Activated CD4-positive, alpha-beta T cell treated with anti-CD3 and anti-CD28 coated beads, Interleukin-2, amount 10 ng/mL, durations not matched to agents 24 days and 14 days (primary cell): ENCODE measurements at regions not wholly inside any gene's neighbourhood (a gene's known extent, or its start where the extent isn't known, plus 50 kb on each side); places are given as distances from the start of the nearest gene placed in this dataset.

ENCODE experiments used
- DNase-seq: peaks from one replicate; pipeline ENCODE4 v3.0.0; 2022
- H3K27ac Mint-ChIP-seq: one replicate; pipeline ENCODE4 v1.8.0; 2022; ENCODE audit warnings: mild to moderate bottlenecking, mixed read lengths
- H3K27me3 Mint-ChIP-seq: one replicate; pipeline ENCODE4 v1.8.0; 2022; ENCODE audit warnings: mixed read lengths
- H3K36me3 Mint-ChIP-seq: one replicate; pipeline ENCODE4 v1.8.0; 2022; ENCODE audit warnings: low read depth, mild to moderate bottlenecking, mixed read lengths
- H3K4me1 Mint-ChIP-seq: one replicate; pipeline ENCODE4 v1.8.0; 2021; ENCODE audit warnings: mixed read lengths
- H3K4me3 Mint-ChIP-seq: one replicate; pipeline ENCODE4 v1.8.0; 2022; ENCODE audit warnings: mild to moderate bottlenecking, moderate library complexity, mixed read lengths
- H3K9me3 Mint-ChIP-seq: one replicate; pipeline ENCODE4 v1.8.0; 2021; ENCODE audit warnings: mixed read lengths
- intact Hi-C: fragments of 100-400 bp; cut with micrococcal nuclease; formaldehyde crosslinking; loops from one replicate; pipeline ENCODE4 v1.15.1; 2023

DNA sequence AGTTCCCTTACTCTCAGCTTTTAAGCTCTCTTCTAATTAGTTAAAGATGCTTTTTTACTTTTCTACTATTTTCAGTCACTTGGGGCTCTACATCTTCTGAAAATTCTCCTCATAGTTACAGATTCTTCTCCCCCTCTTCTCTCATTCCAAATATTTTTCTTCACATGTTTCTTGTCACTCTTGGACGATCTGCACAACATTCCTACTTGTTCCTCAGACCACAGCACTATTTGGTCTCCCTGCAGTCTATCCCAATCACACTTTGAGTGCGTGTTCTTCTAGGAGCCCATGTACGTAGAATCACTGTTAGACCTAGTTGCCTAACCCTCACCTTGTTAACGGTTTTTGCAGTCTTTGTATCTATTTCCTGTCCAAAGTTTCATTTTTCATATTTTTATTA, 222.5 kb upstream of the SPRY2 start:
- no peaks in the 10 kb centered on the region for H3K36me3 Mint-ChIP-seq
- no peak overlapping the region for H3K27ac Mint-ChIP-seq
- H3K27me3 Mint-ChIP-seq: no peaks in the 10 kb centered on the region
- H3K4me3 Mint-ChIP-seq: no peak overlapping the region
- DNase-seq: no peak
- intact Hi-C loops: no loop called here
- no peaks in the 10 kb centered on the region for H3K9me3 Mint-ChIP-seq
- no peaks in the 10 kb centered on the region for H3K4me1 Mint-ChIP-seq

- intact Hi-C loops: no loop called here
- Mint-ChIP-seq H3K27me3 (no peaks in the 10 kb centered on the region), H3K4me3 (no peak overlapping the region), H3K4me1 (no peaks in the 10 kb centered on the region), H3K9me3 (no peaks in the 10 kb centered on the region), H3K27ac (no peak overlapping the region), H3K36me3 (no peaks in the 10 kb centered on the region)
- DNase-seq: no peak
Measured at GRCh38 chr13:80562433-80563156, 221.7 kb upstream of the SPRY2 start.

GRCh38 chr13:80560609-80561008, 219.7 kb upstream of the SPRY2 start:
- H3K4me1 Mint-ChIP-seq: no peaks in the 10 kb centered on the region
- no peak overlapping the region for H3K27ac Mint-ChIP-seq
- DNase-seq: no peak
- intact Hi-C loops: no loop called here
- no peaks in the 10 kb centered on the region for H3K36me3 Mint-ChIP-seq
- no peaks in the 10 kb centered on the region for H3K27me3 Mint-ChIP-seq
- H3K9me3 Mint-ChIP-seq: no peaks in the 10 kb centered on the region
- H3K4me3 Mint-ChIP-seq: no peak overlapping the region

DNA sequence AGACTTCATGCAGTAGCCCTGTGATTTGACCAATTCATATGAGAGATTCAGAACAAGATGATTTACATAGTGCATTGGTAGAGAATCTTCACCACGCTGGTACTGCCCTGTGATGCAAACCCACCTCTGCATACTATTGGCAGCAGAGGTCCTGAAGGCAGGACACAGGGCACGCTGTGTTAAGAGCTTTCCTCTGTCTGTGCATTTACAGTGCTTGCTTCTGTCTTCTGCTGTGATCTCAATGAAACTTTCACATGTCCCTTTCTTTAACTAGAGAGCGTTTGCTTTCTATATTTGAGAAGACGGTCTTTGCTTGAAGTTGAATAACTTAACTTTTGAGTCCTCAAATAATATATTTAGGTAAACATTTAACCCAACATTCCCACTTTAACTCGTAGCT, 219.0 kb upstream of the SPRY2 start:
- H3K27ac Mint-ChIP-seq: no peak overlapping the region
- intact Hi-C loops: no loop called here
- no peaks in the 10 kb centered on the region for H3K27me3 Mint-ChIP-seq
- no peak overlapping the region for H3K4me3 Mint-ChIP-seq
- DNase-seq: no peak
- H3K9me3 Mint-ChIP-seq: no peaks in the 10 kb centered on the region
- H3K4me1 Mint-ChIP-seq: no peaks in the 10 kb centered on the region
- H3K36me3 Mint-ChIP-seq: no peaks in the 10 kb centered on the region

DNA sequence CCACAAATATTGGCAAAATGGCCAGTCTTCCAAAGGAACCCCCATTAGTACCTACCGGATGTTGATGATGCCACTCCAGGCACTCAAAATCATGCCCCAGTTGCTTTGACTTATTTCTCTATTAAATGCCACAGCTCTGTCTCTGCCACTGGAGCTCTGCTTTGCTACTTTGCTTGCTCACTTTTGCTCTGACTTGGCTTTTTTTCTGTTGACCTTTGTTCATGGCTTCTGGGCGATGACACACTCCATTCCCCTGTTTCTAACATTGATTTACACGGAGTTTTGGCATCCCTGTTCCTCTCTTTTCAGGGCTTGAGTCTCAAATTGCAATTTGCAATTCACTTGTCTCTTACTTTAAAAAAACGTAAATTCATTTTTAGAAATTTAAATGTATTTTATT, 217.1 kb upstream of the SPRY2 start:
- H3K4me3 Mint-ChIP-seq: no peak overlapping the region
- H3K27me3 Mint-ChIP-seq: no peaks in the 10 kb centered on the region

GRCh38 chr13:80555796-80556678, 215.1 kb upstream of the SPRY2 start:
- intact Hi-C loops: no loop called here
- no peaks in the 10 kb centered on the region for H3K36me3 Mint-ChIP-seq
- H3K27me3 Mint-ChIP-seq: no peaks in the 10 kb centered on the region
- no peaks in the 10 kb centered on the region for H3K4me1 Mint-ChIP-seq
- no peak for DNase-seq
- H3K9me3 Mint-ChIP-seq: no peaks in the 10 kb centered on the region
- no peak overlapping the region for H3K4me3 Mint-ChIP-seq
- H3K27ac Mint-ChIP-seq: no peak overlapping the region

More for the DNA sequence above, 217.1 kb upstream of the SPRY2 start:
- no peaks in the 10 kb centered on the region for H3K36me3 Mint-ChIP-seq
- intact Hi-C loops: no loop called here
- DNase-seq: no peak
- no peaks in the 10 kb centered on the region for H3K9me3 Mint-ChIP-seq
- no peaks in the 10 kb centered on the region for H3K4me1 Mint-ChIP-seq
- no peak overlapping the region for H3K27ac Mint-ChIP-seq

DNA sequence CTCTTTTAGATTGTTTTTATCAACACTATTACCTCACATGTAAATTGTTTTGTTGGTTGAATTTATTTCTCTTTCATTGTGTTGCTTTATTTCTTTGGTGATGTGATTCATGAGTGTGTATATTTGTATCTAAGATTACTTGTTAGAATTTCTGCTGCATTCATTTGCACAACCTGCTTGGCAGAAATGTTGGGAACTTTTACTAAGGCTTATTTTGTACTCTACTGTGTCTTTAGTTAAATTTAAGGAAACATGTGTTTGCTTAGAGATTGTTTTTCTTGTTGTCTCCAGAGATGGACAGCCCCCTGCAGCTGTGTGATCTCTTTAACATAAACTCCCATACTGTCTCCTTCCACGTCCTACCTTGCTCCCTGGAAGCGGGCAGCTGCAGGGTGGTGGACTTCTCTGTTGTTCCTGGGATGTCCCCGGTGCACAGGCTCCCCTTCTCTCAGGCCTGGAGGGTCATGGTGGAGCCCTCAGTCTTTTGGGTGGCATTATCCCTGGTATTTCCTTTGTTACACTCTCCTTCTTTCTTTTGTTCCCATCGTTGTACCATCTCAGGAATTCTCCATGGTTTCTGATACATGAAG, 212.0 kb upstream of the SPRY2 start:
- H3K4me1 Mint-ChIP-seq: no peaks in the 10 kb centered on the region

DNA sequence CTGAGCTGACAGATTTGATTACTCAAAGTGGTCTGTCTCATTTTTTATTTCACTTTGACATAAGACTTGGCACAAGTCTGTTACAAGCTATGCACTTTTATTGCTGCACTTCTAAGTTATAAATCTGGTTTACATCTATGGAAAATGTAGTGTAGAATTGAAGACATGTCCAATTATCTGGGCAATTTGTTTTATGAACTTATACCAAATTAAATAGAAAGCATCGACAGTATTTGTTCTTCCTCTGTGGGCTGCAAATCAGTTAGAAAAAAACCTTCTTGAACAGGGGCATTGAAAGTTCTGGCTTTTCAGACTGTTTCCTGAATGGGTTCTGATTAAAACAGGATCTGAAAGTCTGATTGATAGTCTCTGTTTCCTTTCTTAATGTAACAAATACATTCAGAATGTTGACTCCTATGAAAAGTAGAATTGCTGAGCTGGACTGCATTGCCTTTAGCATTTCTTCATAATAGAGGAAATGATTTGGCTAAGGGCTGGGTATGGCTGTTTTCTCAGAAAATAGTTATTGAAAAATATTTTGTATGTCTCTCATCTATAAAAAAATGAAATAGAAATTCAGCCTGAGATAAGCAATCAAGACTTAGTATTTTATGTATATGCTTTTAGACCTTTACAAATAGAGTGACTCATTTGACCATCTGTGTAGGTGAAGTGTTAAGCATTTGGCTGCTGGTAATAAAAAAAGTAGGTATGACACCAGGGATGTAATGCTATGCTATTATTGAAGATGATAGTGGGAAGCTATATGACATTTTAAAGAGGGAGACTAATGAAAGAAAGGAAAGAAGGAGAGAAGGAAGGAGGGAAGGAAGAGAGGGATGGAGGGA, 210.9 kb upstream of the SPRY2 start:
- Mint-ChIP-seq H3K9me3 (no peaks in the 10 kb centered on the region), H3K4me3 (no peak overlapping the region), H3K27me3 (no peaks in the 10 kb centered on the region), H3K27ac (no peak overlapping the region), H3K36me3 (no peaks in the 10 kb centered on the region), H3K4me1 (no peaks in the 10 kb centered on the region)
- no peak for DNase-seq
- intact Hi-C loops: no loop called here

More for the DNA sequence above, 212.0 kb upstream of the SPRY2 start:
- Mint-ChIP-seq H3K36me3 (no peaks in the 10 kb centered on the region), H3K9me3 (no peaks in the 10 kb centered on the region), H3K4me3 (no peak overlapping the region), H3K27ac (no peak overlapping the region), H3K27me3 (no peaks in the 10 kb centered on the region)
- DNase-seq: no peak
- intact Hi-C loops: no loop called here

DNA sequence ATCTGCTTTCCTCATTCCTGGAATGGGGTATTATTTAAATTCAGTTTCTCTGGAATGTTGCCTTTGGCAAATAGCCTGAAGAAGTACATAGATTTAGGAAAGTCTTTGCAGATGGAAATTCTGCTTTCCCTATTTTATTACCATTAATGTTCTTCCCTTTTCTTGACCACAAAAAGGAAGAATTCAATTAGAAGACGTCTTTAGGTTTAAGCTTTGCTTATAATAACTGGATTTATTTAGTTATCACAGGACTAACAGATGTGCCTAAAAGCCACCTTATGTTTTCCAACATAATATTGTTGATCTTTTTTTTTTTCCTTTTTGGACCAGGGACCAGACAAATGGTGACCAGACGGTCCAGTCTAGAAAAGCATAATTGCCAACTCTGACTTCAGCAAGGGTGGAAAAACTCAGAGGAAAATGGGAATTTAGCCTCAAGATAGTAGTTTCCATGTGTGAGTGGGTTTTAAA, 210.1 kb upstream of the SPRY2 start:
- H3K27ac Mint-ChIP-seq: no peak overlapping the region
- intact Hi-C loops: no loop called here
- DNase-seq: no peak
- H3K4me1 Mint-ChIP-seq: no peaks in the 10 kb centered on the region
- no peaks in the 10 kb centered on the region for H3K27me3 Mint-ChIP-seq
- H3K4me3 Mint-ChIP-seq: no peak overlapping the region
- H3K36me3 Mint-ChIP-seq: no peaks in the 10 kb centered on the region
- H3K9me3 Mint-ChIP-seq: no peaks in the 10 kb centered on the region

DNA sequence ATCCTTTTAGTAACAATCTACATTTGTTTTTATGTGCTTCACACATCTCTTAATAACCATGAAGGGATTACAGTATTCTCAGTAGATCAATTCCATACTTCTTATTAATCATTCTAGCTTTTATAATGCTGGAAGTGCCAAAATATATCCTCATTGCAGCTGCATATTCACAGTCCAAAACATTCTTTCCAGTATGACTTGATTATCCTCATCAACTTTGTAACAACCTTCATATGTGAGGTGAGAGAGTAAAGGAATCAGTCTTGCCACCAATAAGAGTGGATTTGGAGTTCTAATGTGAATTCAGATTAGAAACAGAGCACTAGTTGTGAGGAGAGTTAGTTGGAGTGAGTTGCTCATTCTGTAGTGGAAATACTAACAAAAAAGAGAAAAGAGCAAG, 208.0 kb upstream of the SPRY2 start:
- no peak overlapping the region for H3K4me3 Mint-ChIP-seq
- no peaks in the 10 kb centered on the region for H3K4me1 Mint-ChIP-seq
- H3K36me3 Mint-ChIP-seq: no peaks in the 10 kb centered on the region
- no peaks in the 10 kb centered on the region for H3K9me3 Mint-ChIP-seq
- intact Hi-C loops: no loop called here
- no peak for DNase-seq
- no peaks in the 10 kb centered on the region for H3K27me3 Mint-ChIP-seq
- no peak overlapping the region for H3K27ac Mint-ChIP-seq

DNA sequence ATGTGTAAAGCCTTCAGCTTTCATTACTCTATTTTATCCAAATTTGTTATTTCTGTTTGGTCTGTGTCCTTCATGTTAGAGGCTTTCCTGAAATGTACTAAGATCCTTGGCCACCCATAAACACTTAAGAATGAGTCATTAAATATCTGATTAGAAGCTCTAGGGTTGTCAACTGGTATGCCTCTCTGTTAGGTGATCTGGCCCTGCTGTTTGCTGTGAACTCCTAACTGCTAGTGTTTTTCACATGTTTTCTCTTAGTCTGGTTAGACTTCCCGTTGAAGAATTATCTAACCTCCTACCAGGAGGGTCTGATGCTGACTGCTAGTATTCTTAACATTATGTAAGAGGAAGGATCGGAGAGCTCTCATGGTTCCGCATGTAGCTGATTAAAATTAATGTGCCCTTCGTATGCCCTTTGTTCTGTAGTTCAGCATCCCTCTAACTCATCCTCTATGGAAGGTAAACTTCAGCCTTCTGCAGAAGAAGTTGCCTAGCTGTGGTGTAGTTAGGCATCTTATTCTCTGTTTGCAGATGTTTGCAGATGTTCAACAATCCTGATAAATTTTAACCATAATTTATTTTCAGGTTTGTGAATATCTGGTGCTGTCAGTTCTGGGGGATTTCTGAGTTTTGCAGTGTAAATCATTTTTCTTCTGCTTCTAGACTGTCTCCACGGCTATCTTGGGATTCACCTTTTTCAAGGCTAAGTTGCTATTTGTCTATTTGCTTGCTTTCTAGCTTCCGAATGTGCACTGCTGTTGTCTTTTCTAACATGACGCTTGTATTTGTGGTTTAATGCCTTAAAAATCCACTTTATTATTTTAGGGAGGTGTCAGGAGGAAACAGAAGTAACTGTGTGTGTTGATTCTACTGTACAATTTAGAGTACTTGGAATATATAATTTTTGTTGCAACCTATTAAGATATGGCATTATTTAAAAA, 207.2 kb upstream of the SPRY2 start:
- no peaks in the 10 kb centered on the region for H3K36me3 Mint-ChIP-seq
- no peaks in the 10 kb centered on the region for H3K4me1 Mint-ChIP-seq
- no peaks in the 10 kb centered on the region for H3K9me3 Mint-ChIP-seq

GRCh38 chr13:80547341-80547740, 206.4 kb upstream of the SPRY2 start:
- intact Hi-C loops: no loop called here
- Mint-ChIP-seq H3K4me3 (no peak overlapping the region), H3K4me1 (no peaks in the 10 kb centered on the region), H3K36me3 (no peaks in the 10 kb centered on the region), H3K27ac (no peak overlapping the region), H3K9me3 (no peaks in the 10 kb centered on the region), H3K27me3 (no peaks in the 10 kb centered on the region)
- no peak for DNase-seq

More for the DNA sequence above, 207.2 kb upstream of the SPRY2 start:
- no peak overlapping the region for H3K4me3 Mint-ChIP-seq
- no peak for DNase-seq
- intact Hi-C loops: no loop called here
- H3K27me3 Mint-ChIP-seq: no peaks in the 10 kb centered on the region
- no peak overlapping the region for H3K27ac Mint-ChIP-seq

GRCh38 chr13:80533175-80533574, 192.2 kb upstream of the SPRY2 start:
- H3K27ac Mint-ChIP-seq: no peak overlapping the region
- no peak overlapping the region for H3K4me3 Mint-ChIP-seq
- H3K9me3 Mint-ChIP-seq: no peaks in the 10 kb centered on the region
- H3K4me1 Mint-ChIP-seq: no peaks in the 10 kb centered on the region
- H3K36me3 Mint-ChIP-seq: no peaks in the 10 kb centered on the region
- no peak for DNase-seq
- H3K27me3 Mint-ChIP-seq: no peaks in the 10 kb centered on the region
- intact Hi-C loops: no loop called here
